ENCODE measurements at regions not wholly inside any gene's neighbourhood (a gene's known extent, or its start where the extent isn't known, plus 50 kb on each side); places are given as distances from the start of the nearest gene placed in this dataset.
"Not testable (repeated sequence)": the region's sequence is repeated elsewhere in the genome, so short reads cannot be mapped to it uniquely, and the experiment has no call there.

DNA sequence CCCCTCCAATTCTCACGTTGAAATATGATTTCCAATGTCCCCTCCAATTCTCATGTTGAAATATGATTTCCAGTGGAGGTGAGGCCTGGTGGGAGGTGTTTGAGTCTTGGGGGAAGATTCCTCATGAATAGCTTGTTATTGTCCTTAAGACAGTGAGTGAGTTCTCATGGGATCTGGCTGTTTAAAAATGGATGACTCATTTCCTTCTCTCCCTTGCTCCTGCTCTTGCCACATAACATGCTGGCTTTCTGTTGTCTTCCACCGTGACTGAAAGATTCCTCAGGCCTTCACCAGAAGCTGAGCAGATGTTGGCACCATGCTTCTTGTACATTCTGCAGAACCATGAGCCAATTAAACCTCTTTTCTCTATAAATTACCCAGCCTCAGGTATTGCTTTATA is 346.8 kb upstream of the TECRL start:
- DNase-seq, result no peak
- Histone ChIP-seq H3K4me1 (ENCODE audit: control extremely low read depth in 1 of 4, control insufficient read depth in 4 of 4, insufficient read depth in 4 of 4, low read length in 3 of 4) (no peaks in the 10 kb centered on the region), H3K27me3 (replicated peaks in 2 of 5; ENCODE audit: control insufficient read depth in 4 of 5, insufficient read depth in 5 of 5, low read length in 4 of 5) (no peaks in the 10 kb centered on the region), H3K27ac (ENCODE audit: insufficient read depth in 1 of 2, low read depth in 1 of 2, low read length in 2 of 2, poor library complexity in 1 of 2, severe bottlenecking in 2 of 2) (no peak overlapping the region), H3K36me3 (ENCODE audit: control insufficient read depth in 4 of 4, insufficient read depth in 4 of 4, low read length in 3 of 4) (no peaks in the 10 kb centered on the region), H3K4me3 (ENCODE audit: control insufficient read depth in 1 of 7, extremely low read depth in 1 of 7, insufficient read depth in 4 of 7, low read depth in 2 of 7, low read length in 6 of 7) (no peak overlapping the region), H3K9me3 (ENCODE audit: control extremely low read depth in 1 of 5, control insufficient read depth in 4 of 5, insufficient read depth in 2 of 5, low read depth in 1 of 5, low read length in 4 of 5) (peaks cover 0 to 2% (median 0%) of the 10 kb centered on the region in 5 experiments)
- POLR2A ChIA-PET, result no interaction called here
- 0% methylated on average over 1 of the region's 2 CpGs for WGBS (ENCODE audit: insufficient coverage)
- CTCF ChIA-PET, result no interaction called here

DNA sequence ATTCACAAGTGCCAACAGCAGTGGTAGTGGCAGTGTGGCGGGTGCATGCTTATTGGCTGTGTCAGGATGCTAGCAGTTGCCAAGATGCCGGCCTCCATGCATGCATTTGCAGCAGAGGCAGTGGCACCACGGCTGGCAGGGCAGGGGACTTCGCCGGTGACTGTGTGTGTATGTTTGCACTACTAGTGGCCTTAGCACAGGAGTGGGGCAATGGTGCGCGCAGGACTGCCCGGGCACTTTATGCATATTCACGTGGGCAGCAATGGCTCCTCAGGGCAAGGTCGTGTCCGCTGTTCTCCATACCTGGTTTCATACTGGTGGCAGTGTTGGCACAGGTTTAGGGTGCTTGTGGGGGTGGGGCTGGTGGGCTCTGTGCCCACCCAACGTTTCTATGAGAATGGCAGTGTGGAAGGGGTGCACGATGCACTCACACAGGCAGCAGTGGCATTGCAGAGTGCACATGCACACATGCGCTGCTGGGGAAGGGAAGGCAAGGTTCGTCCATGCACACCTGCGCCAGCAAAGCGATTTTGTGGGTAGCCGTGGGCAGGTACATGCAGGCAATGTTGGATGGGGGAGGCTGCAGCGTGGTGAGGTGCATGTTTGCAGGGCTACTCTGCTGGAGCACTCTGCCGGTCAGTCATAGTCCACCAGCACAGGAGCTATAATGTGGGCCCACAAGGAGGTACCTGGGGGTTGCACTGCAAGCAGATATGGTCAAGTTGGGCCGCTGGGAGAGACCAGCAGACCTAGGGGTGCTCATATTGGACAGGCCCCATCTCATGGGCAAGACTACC is 338.9 kb upstream of the TECRL start:
- no peak for DNase-seq
- ChIA-PET POLR2A (no interaction called here), CTCF (no interaction called here)
- Histone ChIP-seq H3K9me3 (ENCODE audit: control extremely low read depth in 1 of 5, control insufficient read depth in 4 of 5, insufficient read depth in 2 of 5, low read depth in 1 of 5, low read length in 4 of 5) (no peaks in the 10 kb centered on the region), H3K4me3 (ENCODE audit: control insufficient read depth in 1 of 7, extremely low read depth in 1 of 7, insufficient read depth in 4 of 7, low read depth in 2 of 7, low read length in 6 of 7) (no peak overlapping the region), H3K4me1 (ENCODE audit: control extremely low read depth in 1 of 4, control insufficient read depth in 4 of 4, insufficient read depth in 4 of 4, low read length in 3 of 4) (no peaks in the 10 kb centered on the region), H3K36me3 (ENCODE audit: control insufficient read depth in 4 of 4, insufficient read depth in 4 of 4, low read length in 3 of 4) (no peaks in the 10 kb centered on the region), H3K27me3 (replicated peaks in 2 of 5; ENCODE audit: control insufficient read depth in 4 of 5, insufficient read depth in 5 of 5, low read length in 4 of 5) (no peaks in the 10 kb centered on the region), H3K27ac (ENCODE audit: insufficient read depth in 1 of 2, low read depth in 1 of 2, low read length in 2 of 2, poor library complexity in 1 of 2, severe bottlenecking in 2 of 2) (no peak overlapping the region)
- WGBS (ENCODE audit: insufficient coverage), result 97% methylated on average over 18 of the region's 21 CpGs

DNA sequence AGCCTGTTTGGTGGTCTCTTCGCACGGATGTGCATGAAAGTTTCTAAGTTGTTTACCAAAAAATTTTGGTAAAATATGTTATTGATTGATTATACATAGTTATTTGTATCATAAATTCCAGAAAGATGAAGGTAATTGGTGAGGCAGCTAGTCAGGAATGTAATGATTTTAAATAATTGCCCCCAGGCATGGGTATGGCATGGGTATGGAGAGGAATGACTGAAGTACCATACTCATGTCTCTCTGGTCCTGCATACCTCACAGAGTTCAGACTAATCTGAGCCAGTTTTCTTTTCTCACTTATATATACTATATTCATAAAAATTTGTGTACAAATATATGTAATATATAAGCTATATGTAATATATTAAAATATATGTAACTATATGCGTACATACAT is 329.0 kb upstream of the TECRL start:
- no peak for DNase-seq
- ChIA-PET POLR2A (no interaction called here), CTCF (no interaction called here)
- Histone ChIP-seq H3K4me1 (ENCODE audit: control extremely low read depth in 1 of 4, control insufficient read depth in 4 of 4, insufficient read depth in 4 of 4, low read length in 3 of 4) (no peaks in the 10 kb centered on the region), H3K27ac (ENCODE audit: insufficient read depth in 1 of 2, low read depth in 1 of 2, low read length in 2 of 2, poor library complexity in 1 of 2, severe bottlenecking in 2 of 2) (no peak overlapping the region), H3K4me3 (ENCODE audit: control insufficient read depth in 1 of 7, extremely low read depth in 1 of 7, insufficient read depth in 4 of 7, low read depth in 2 of 7, low read length in 6 of 7) (no peak overlapping the region), H3K9me3 (ENCODE audit: control extremely low read depth in 1 of 5, control insufficient read depth in 4 of 5, insufficient read depth in 2 of 5, low read depth in 1 of 5, low read length in 4 of 5) (no peaks in the 10 kb centered on the region), H3K27me3 (replicated peaks in 2 of 5; ENCODE audit: control insufficient read depth in 4 of 5, insufficient read depth in 5 of 5, low read length in 4 of 5) (no peaks in the 10 kb centered on the region), H3K36me3 (ENCODE audit: control insufficient read depth in 4 of 4, insufficient read depth in 4 of 4, low read length in 3 of 4) (no peaks in the 10 kb centered on the region)
- no CpG with 5 or more reads among the region's 3 CpGs for WGBS (ENCODE audit: insufficient coverage)

DNA sequence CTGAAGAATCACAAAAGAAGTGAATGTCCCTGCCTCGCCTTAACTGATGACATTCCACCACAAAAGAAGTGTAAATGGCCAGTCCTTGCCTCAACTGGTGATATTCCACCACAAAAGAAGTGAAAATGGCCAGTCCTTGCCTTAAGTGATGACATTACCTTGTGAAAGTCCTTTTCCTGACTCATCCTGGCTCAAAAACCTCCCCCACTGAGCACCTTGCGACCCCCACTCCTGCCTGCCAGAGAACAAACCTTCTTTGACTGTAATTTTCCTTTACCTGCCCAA is 328.5 kb upstream of the TECRL start:
- H3K9me3 ChIP-seq (ENCODE audit: control extremely low read depth in 1 of 5, control insufficient read depth in 4 of 5, insufficient read depth in 2 of 5, low read depth in 1 of 5, low read length in 4 of 5); DNase-seq; POLR2A ChIA-PET; H3K4me1 ChIP-seq (ENCODE audit: control extremely low read depth in 1 of 4, control insufficient read depth in 4 of 4, insufficient read depth in 4 of 4, low read length in 3 of 4); H3K27me3 ChIP-seq (replicated peaks in 2 of 5; ENCODE audit: control insufficient read depth in 4 of 5, insufficient read depth in 5 of 5, low read length in 4 of 5); H3K4me3 ChIP-seq (ENCODE audit: control insufficient read depth in 1 of 7, extremely low read depth in 1 of 7, insufficient read depth in 4 of 7, low read depth in 2 of 7, low read length in 6 of 7); H3K27ac ChIP-seq (ENCODE audit: insufficient read depth in 1 of 2, low read depth in 1 of 2, low read length in 2 of 2, poor library complexity in 1 of 2, severe bottlenecking in 2 of 2); CTCF ChIA-PET; H3K36me3 ChIP-seq (ENCODE audit: control insufficient read depth in 4 of 4, insufficient read depth in 4 of 4, low read length in 3 of 4): not testable (repeated sequence)
- WGBS (ENCODE audit: insufficient coverage), result 45% methylated on average over 1 of the region's 2 CpGs

DNA sequence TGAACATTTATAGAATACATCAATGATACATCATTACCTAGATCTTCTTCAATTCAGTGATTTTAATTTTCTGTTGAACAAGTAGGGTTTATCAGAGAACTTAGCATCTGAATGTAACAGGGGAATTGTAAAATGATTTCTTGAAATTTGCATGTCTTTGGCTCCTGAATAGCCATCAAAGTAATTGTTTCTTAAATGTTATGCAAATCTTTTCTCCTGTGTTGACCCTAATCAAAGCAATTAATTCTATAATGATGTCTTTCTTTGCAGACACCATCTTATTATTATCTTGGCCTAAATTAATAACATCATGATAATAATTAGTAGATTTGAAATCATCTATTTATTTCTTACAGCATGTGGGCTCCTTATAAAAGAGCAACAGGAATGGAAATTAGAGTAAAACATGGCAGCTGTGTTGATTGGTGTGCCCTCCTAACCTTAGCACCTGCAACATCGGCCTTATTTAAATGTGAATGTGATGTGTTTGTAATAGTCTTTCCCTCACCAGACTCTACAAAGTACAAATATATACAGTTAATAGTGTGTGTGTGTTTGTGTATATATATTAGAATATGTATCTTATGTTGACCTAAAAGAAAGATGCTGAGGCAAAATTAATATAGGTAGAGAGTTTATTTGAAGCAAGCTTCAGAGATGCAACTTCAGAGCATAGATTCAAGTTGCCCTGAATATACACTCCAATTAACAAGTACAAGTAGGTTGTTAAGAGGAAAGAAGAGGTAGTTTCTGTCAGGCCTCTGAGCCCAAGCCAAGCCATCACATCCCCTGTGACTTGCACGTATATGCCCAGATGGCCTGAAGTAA is 328.0 kb upstream of the TECRL start:
- ChIA-PET CTCF (no interaction called here), POLR2A (no interaction called here)
- Histone ChIP-seq H3K36me3 (ENCODE audit: control insufficient read depth in 4 of 4, insufficient read depth in 4 of 4, low read length in 3 of 4) (no peaks in the 10 kb centered on the region), H3K27ac (ENCODE audit: insufficient read depth in 1 of 2, low read depth in 1 of 2, low read length in 2 of 2, poor library complexity in 1 of 2, severe bottlenecking in 2 of 2) (no peak overlapping the region), H3K4me1 (ENCODE audit: control extremely low read depth in 1 of 4, control insufficient read depth in 4 of 4, insufficient read depth in 4 of 4, low read length in 3 of 4) (no peaks in the 10 kb centered on the region), H3K4me3 (ENCODE audit: control insufficient read depth in 1 of 7, extremely low read depth in 1 of 7, insufficient read depth in 4 of 7, low read depth in 2 of 7, low read length in 6 of 7) (no peak overlapping the region), H3K27me3 (replicated peaks in 2 of 5; ENCODE audit: control insufficient read depth in 4 of 5, insufficient read depth in 5 of 5, low read length in 4 of 5) (no peaks in the 10 kb centered on the region), H3K9me3 (ENCODE audit: control extremely low read depth in 1 of 5, control insufficient read depth in 4 of 5, insufficient read depth in 2 of 5, low read depth in 1 of 5, low read length in 4 of 5) (no peaks in the 10 kb centered on the region)
- no peak for DNase-seq
- no CpG with 5 or more reads among the region's 2 CpGs for WGBS (ENCODE audit: insufficient coverage)

DNA sequence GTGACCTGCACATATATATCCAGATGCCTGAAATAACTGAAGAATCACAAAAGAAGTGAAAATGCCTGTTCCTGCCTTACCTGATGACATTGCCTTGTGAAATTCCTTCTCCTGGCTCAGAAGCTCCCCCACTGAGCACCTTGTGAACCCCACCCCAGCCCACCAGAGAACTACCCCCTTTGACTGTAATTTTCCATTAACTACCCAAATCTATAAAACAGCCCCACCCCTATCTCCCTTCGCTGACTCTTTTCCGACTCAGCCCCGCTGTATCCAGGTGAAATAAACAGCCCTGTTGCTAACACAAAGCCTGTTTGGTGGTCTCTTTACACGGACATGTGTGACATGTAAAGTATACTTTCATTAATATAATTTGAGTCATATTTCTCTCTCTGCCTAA is 320.3 kb upstream of the TECRL start:
- H3K27ac ChIP-seq (ENCODE audit: insufficient read depth in 1 of 2, low read depth in 1 of 2, low read length in 2 of 2, poor library complexity in 1 of 2, severe bottlenecking in 2 of 2), result no peak overlapping the region
- WGBS (ENCODE audit: insufficient coverage), result no CpG with 5 or more reads among the region's 4 CpGs
- H3K9me3 ChIP-seq (ENCODE audit: control extremely low read depth in 1 of 5, control insufficient read depth in 4 of 5, insufficient read depth in 2 of 5, low read depth in 1 of 5, low read length in 4 of 5), result no peaks in the 10 kb centered on the region
- ChIA-PET POLR2A (interaction anchor here (0.6 kb wide), 1 partner anchor 18 kb away, joined by 3 read pairs; no protein-coding TSS in a partner anchor), CTCF (no interaction called here)
- H3K4me3 ChIP-seq (ENCODE audit: control insufficient read depth in 1 of 7, extremely low read depth in 1 of 7, insufficient read depth in 4 of 7, low read depth in 2 of 7, low read length in 6 of 7), result no peak overlapping the region
- no peak for DNase-seq
- no peaks in the 10 kb centered on the region for H3K4me1 ChIP-seq (ENCODE audit: control extremely low read depth in 1 of 4, control insufficient read depth in 4 of 4, insufficient read depth in 4 of 4, low read length in 3 of 4)
- no peaks in the 10 kb centered on the region for H3K27me3 ChIP-seq (replicated peaks in 2 of 5; ENCODE audit: control insufficient read depth in 4 of 5, insufficient read depth in 5 of 5, low read length in 4 of 5)
- H3K36me3 ChIP-seq (ENCODE audit: control insufficient read depth in 4 of 4, insufficient read depth in 4 of 4, low read length in 3 of 4), result no peaks in the 10 kb centered on the region

DNA sequence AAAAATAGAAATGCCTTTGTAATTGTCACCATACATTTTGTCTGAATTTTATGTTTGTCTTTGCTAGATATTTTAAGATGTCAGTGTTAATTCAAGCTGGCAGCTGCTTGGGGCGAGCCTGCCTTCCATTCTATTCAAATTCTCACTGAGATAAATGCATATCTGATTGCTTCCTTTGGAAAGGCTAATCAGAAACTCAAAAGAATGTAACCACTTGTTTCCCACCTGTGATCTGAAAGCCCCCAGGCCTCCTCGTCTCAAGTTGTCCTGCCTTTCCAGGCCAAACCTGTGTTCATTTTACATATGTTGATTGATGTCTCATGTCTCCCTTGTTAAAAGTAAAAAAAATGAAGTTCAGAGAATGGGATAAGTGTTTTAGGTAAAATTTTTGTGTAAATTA is 318.7 kb upstream of the TECRL start:
- no peak overlapping the region for H3K27ac ChIP-seq (ENCODE audit: insufficient read depth in 1 of 2, low read depth in 1 of 2, low read length in 2 of 2, poor library complexity in 1 of 2, severe bottlenecking in 2 of 2)
- DNase-seq, result no peak

More for the DNA sequence above, 318.7 kb upstream of the TECRL start:
- POLR2A ChIA-PET, result no interaction called here
- Histone ChIP-seq H3K36me3 (ENCODE audit: control insufficient read depth in 4 of 4, insufficient read depth in 4 of 4, low read length in 3 of 4) (no peaks in the 10 kb centered on the region), H3K4me1 (ENCODE audit: control extremely low read depth in 1 of 4, control insufficient read depth in 4 of 4, insufficient read depth in 4 of 4, low read length in 3 of 4) (no peaks in the 10 kb centered on the region), H3K27me3 (replicated peaks in 2 of 5; ENCODE audit: control insufficient read depth in 4 of 5, insufficient read depth in 5 of 5, low read length in 4 of 5) (peaks cover 0 to 2% (median 0%) of the 10 kb centered on the region in 5 experiments), H3K9me3 (ENCODE audit: control extremely low read depth in 1 of 5, control insufficient read depth in 4 of 5, insufficient read depth in 2 of 5, low read depth in 1 of 5, low read length in 4 of 5) (no peaks in the 10 kb centered on the region), H3K4me3 (ENCODE audit: control insufficient read depth in 1 of 7, extremely low read depth in 1 of 7, insufficient read depth in 4 of 7, low read depth in 2 of 7, low read length in 6 of 7) (no peak overlapping the region)
- CTCF ChIA-PET, result no interaction called here
- WGBS (ENCODE audit: insufficient coverage), result 88% methylated on average over 2 of the region's 2 CpGs

Measured in common myeloid progenitor, CD34-positive (primary cell).